ENCODE measurements at regions not wholly inside any gene's neighbourhood (a gene's known extent, or its start where the extent isn't known, plus 50 kb on each side); places are given as distances from the start of the nearest gene placed in this dataset.
"Not testable (repeated sequence)": the region's sequence is repeated elsewhere in the genome, so short reads cannot be mapped to it uniquely, and the experiment has no call there.

DNA sequence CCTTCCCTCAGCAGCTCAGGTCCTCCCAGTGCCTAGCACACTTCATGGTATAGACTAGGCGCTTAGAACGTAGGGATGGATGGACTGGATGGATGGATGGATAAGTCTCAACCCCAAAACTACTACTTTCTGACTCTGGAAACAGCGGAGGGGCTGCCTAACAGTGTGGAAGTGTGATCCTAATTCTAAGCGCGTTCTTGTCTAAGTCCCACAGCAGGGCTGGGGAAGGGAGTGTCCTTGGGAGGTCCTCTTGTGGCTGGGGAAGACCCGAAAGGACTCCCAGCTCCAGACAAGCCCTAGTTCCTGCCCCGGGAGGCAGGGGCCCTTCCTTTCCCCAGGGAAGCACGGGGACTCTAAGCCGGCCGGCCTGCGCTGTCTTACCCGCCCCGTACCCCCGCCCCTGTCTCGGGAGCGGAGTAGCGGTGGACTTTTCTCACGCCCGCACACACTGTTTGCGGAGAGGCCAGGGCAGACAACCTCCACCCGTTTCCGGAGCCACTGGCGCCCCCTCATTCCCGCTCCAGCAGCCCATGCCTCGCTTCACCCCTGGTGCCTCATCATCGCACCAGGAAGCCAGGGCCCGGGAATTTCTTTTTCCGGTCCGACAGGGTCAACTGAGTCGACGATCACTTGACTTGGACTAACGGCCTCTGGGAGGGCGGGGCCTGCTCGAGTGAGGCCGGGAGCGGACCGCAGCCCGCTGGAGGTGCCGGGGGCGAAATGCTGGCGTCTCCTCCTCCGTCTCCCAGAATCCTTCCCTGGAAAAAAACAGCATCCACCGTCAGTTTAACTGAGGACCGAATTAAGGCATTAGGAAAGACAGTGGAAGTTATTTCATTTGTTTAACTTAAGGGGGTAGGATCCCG lies 133.3 kb downstream of the TBC1D2B start:
- peak overlapping the region; percentile 71 for H3K4me3 Mint-ChIP-seq
- ChIA-PET CTCF (interaction anchor here (1.2 to 1.4 kb wide), 2 partner anchors 15 to 34 kb away, joined by 3 to 4 read pairs; no protein-coding TSS in a partner anchor), POLR2A (interaction anchor here (1.5 kb wide), 1 partner anchor 9 kb away, joined by 3 read pairs; no protein-coding TSS in a partner anchor)
- peak overlapping the region; percentile 61 for H3K27ac Mint-ChIP-seq
- H3K27me3 Mint-ChIP-seq: peaks cover 2% of the 10 kb centered on the region
- peak; percentile 66 for DNase-seq
- peaks cover 25% of the 10 kb centered on the region for H3K4me1 Mint-ChIP-seq
- H3K9me3 Mint-ChIP-seq: no peaks in the 10 kb centered on the region
- no peaks in the 10 kb centered on the region for H3K36me3 Mint-ChIP-seq (ENCODE audit: low read depth)

DNA sequence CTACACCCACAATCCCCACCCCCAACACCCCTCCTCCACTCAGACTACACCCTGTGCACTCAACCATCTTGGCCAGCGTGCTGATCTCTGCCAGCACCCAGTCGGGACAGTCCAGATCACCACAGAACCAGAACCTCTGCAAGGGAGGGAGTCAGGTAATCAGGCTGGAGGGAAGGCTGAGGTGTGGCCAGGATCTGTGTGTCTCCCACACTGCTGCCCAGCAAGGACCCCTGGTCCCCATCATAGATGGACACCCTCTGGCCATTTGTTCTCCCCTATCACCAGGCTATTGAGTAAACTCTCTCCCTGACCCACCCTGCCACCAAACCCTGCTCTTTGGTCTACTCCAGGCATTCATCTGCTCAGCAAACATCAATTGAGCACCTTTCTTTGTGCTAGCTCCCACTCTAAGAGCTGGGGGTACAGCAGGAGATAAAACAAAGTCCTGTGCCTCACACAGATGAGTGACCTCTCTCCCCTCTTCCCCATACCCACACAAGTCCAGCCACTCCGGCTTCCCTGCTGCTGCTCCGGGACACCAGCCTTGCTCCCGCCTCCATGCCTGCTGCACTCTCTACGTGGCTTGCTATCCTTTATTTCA lies 134.8 kb downstream of the TBC1D2B start:
- Mint-ChIP-seq H3K27ac (no peak overlapping the region), H3K27me3 (no peaks in the 10 kb centered on the region), H3K4me1 (peaks cover 25% of the 10 kb centered on the region), H3K36me3 (ENCODE audit: low read depth) (no peaks in the 10 kb centered on the region), H3K9me3 (no peaks in the 10 kb centered on the region), H3K4me3 (no peak overlapping the region)
- CTCF ChIA-PET: no interaction called here
- DNase-seq: no peak
- POLR2A ChIA-PET: no interaction called here

DNA sequence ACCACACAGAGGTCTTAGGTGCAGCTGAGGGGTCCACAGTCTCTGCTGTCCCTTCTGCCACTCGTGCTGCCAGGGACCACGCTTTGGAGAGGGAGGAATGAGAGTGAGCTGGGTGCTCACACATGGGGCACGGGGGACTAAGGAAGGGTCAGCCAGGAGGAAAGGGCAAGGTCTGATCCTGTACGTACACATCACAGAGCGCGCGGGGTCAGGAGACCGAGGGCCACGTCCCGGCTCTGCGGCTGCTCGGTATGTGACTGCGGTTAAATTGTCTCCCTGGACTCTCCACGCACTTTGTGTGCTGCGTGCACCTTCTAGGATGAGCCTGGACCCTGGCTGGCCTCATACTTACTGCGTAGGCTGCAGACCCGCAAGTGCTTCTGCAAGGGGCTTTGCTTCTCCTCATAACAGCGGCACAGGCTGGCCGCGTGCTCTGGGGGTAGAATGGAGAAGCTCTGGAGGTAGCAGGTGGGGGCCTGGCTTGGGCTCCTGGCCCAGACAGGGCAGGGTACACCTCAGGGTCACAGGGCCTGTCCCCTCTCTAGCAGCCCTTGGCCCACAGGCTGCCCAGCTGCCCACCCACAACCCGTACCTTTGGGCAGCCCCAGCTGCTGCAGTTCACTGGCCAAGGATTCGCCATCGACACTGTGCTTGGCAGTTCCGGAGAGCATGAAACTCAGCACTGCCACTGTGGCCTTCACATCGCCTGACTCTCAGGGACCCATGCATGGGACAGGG lies 136.3 kb downstream of the TBC1D2B start:
- H3K9me3 Mint-ChIP-seq; CTCF ChIA-PET; H3K27me3 Mint-ChIP-seq; DNase-seq; POLR2A ChIA-PET; H3K36me3 Mint-ChIP-seq (ENCODE audit: low read depth); H3K4me3 Mint-ChIP-seq; H3K27ac Mint-ChIP-seq: not testable (repeated sequence)
- H3K4me1 Mint-ChIP-seq: peaks cover 25% of the 10 kb centered on the region

DNA sequence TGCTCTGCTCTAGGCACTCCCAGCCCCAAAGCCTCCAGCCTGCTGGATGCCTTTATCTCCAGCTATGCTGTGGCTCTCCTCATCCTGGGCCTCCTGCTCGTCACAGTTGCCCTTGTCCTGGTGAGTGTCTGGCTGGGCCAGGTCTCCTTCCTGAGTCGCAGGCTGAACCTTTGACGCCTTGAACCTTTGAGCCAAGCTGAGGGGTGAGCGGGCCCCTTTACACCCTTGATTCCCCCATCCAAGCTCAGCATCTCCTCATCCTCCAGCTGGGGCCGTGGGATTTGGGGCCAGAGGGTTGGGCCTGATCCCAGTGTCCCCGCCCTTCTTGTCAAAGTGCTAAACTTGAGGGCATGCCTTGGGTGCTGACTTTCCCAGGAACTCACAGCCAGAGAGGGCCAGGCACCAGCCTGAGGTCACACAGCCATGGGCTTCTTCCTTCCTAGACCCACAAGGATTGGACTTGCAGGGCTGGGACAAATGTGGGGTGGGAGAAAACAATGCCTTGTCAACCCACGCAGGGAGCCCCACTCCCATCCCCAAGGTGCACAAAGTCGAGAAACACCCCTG lies 137.0 kb downstream of the TBC1D2B start:
- Mint-ChIP-seq H3K9me3 (no peaks in the 10 kb centered on the region), H3K27me3 (no peaks in the 10 kb centered on the region), H3K4me3 (no peak overlapping the region), H3K36me3 (ENCODE audit: low read depth) (no peaks in the 10 kb centered on the region), H3K27ac (no peak overlapping the region), H3K4me1 (peaks cover 25% of the 10 kb centered on the region)
- no peak for DNase-seq
- ChIA-PET POLR2A (no interaction called here), CTCF (interaction anchor here (1.7 kb wide), 1 partner anchor 36 kb away, joined by 5 read pairs; no protein-coding TSS in a partner anchor)

DNA sequence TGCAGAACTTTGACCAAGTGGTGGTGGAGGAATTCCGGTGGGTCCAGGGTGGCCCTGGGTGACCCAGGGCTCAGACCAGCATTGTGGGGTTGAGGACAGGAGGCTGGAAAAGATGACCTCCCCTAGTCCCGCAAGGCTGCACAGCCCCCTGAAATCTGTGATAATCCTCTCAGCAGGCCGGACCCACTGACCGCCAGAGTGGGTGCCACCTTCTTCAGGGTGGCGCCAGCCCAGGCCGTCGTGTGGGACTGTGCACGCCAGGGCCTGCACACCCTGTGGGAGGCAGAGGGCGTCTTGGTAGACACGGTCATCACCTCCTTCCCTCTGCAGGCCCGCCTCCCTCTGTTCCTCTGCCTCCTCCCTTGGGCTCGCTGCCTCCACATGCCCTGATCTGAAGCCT lies 137.7 kb downstream of the TBC1D2B start:
- no peaks in the 10 kb centered on the region for H3K36me3 Mint-ChIP-seq (ENCODE audit: low read depth)
- peaks cover 21% of the 10 kb centered on the region for H3K4me1 Mint-ChIP-seq
- H3K4me3 Mint-ChIP-seq: no peak overlapping the region
- CTCF ChIA-PET: interaction anchor here (1.7 kb wide), 1 partner anchor 35 kb away, joined by 5 read pairs; no protein-coding TSS in a partner anchor
- H3K27ac Mint-ChIP-seq: no peak overlapping the region
- H3K9me3 Mint-ChIP-seq: no peaks in the 10 kb centered on the region
- no peak for DNase-seq
- no peaks in the 10 kb centered on the region for H3K27me3 Mint-ChIP-seq
- POLR2A ChIA-PET: no interaction called here

DNA sequence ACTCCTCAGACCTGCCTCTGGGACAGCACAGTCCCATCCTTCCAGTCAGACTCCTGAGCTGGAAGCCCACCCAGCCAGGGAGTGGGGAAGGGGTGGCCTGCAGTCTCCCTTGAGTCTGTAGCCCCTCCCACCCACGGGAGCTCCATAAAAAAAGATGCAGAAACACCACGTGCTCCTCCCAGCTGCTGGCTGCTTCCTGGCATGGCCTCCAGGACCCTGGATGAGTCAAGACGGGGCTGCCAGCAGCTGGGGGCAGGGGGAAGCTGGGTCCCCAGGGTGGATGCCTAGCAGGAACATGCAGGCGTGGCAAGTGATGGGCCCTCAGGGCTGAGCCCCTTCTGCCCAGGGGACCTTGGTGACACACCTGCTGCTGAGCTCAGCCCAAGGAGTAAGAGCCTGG lies 138.5 kb downstream of the TBC1D2B start:
- H3K36me3 Mint-ChIP-seq (ENCODE audit: low read depth); H3K9me3 Mint-ChIP-seq; H3K27ac Mint-ChIP-seq; DNase-seq; H3K27me3 Mint-ChIP-seq; POLR2A ChIA-PET; H3K4me3 Mint-ChIP-seq: not testable (repeated sequence)
- CTCF ChIA-PET: interaction anchor here (1.7 kb wide), 1 partner anchor 34 kb away, joined by 5 read pairs; no protein-coding TSS in a partner anchor
- peaks cover 13% of the 10 kb centered on the region for H3K4me1 Mint-ChIP-seq

DNA sequence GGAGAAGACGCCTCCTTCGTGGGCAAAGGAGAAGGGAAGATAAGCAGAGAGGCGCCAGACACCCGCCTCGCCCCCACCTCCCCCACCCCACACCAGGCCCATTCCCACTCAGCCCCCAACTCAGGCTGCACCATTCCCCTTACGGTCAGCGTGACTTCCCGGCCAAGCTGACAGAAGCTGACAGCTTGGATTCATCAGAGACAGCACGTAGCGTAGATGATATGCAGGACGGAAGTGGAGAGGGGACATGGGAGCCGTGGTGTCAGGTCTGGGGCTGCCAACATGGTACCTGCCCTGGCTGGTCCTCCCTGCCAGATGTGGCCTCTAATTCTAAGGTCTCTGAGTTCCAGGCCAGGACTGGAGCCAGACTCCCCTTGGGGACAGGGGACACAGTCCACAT lies 139.0 kb downstream of the TBC1D2B start:
- not testable (repeated sequence) for H3K36me3 Mint-ChIP-seq (ENCODE audit: low read depth); H3K9me3 Mint-ChIP-seq; H3K27me3 Mint-ChIP-seq; DNase-seq; H3K4me1 Mint-ChIP-seq; H3K27ac Mint-ChIP-seq; H3K4me3 Mint-ChIP-seq
- ChIA-PET POLR2A (interaction anchor here (1.1 kb wide), 1 partner anchor 257 kb away, joined by 4 read pairs; no protein-coding TSS in a partner anchor), CTCF (interaction anchor here (1.7 kb wide), 1 partner anchor 30 kb away, joined by 4 read pairs; no protein-coding TSS in a partner anchor)

DNA sequence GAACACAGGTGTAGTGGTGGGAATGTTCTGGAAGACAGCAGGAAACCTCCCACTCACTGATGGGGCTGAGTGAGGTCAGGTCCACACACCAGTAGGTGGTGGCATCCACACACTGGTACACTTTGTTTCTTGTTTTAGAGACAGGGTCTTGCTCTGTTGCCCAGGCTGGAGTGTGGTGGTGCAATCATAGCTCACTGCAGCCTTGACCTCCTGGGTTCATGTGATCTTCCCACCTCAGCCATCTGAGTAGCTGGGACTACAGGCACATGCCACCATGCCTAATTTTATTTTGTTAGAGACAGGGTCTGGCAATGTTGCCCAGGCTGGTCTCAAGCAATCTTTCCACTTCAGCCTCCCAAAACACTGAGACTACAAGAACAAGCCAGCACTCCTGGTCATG lies 140.9 kb downstream of the TBC1D2B start:
- H3K27ac Mint-ChIP-seq; DNase-seq; POLR2A ChIA-PET; H3K9me3 Mint-ChIP-seq; H3K27me3 Mint-ChIP-seq; H3K36me3 Mint-ChIP-seq (ENCODE audit: low read depth); H3K4me1 Mint-ChIP-seq; H3K4me3 Mint-ChIP-seq: not testable (repeated sequence)
- CTCF ChIA-PET: interaction anchor here (1.3 kb wide), 1 partner anchor 26 kb away, joined by 3 read pairs; no protein-coding TSS in a partner anchor

DNA sequence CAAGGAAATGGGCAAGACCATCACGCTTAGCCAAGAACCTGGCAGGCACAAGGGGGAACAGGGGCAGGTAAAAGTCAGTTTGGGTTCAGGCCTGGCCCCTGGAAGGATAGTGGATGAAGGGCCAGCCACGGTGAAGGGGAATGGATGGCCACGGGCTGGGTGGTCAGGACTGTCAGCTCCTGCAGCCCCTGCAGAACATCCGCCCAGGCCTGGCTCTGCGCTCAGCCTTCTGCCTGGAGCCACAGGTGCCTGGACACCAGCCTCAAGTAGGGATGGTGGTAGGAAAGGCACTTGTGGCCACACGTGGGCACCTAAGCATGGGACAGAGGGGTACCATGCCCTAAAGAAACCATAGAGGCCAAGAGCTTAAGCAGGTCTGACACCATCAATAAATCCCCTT lies 143.0 kb downstream of the TBC1D2B start:
- H3K4me1 Mint-ChIP-seq; H3K36me3 Mint-ChIP-seq (ENCODE audit: low read depth); H3K27me3 Mint-ChIP-seq; H3K27ac Mint-ChIP-seq; CTCF ChIA-PET; H3K9me3 Mint-ChIP-seq; DNase-seq; H3K4me3 Mint-ChIP-seq; POLR2A ChIA-PET: not testable (repeated sequence)

DNA sequence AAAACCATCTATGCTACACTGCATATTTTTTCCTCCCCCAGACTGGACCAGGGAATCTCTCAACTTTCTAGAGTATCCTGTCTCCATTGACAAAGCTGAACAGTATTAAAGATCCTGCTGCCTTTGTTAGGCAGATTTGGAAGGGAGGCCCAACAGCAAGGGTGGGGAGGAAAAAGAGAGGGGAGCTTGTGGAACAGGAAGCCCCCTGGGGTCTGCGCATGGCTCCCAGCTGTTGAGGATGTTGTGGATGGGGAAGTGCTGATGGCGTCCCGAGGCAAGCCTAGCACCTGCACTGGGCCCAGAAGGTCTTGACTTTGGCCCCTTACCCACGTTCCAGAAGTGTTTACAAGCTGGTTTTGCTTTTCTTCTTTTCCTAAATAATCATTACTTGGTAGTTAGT lies 146.6 kb downstream of the TBC1D2B start:
- DNase-seq; H3K27me3 Mint-ChIP-seq; H3K9me3 Mint-ChIP-seq; POLR2A ChIA-PET; H3K27ac Mint-ChIP-seq; H3K36me3 Mint-ChIP-seq (ENCODE audit: low read depth); H3K4me3 Mint-ChIP-seq; H3K4me1 Mint-ChIP-seq: not testable (repeated sequence)
- CTCF ChIA-PET: interaction anchor here (0.7 to 1.5 kb wide), 3 partner anchors 21 to 305 kb away, joined by 3 read pairs; no protein-coding TSS in a partner anchor

DNA sequence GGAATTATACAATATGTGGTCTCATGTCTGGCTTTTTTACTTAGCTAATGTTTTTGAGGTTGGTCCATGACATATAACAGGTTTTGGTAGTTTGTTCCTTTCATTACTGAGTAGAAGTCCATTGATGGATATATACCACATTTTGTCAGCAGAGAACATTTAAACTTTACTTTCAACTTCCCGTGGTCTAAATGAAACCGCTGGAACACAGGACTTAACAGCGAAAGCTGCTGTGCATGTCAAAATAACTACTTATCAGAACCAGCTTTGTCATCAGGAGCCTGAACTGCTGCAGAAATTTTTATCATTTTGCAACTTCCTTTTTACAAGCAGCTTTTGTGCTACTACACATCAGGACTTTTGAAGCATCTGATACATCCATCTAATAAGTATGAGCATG lies 147.0 kb downstream of the TBC1D2B start:
- DNase-seq; H3K9me3 Mint-ChIP-seq; POLR2A ChIA-PET; H3K4me1 Mint-ChIP-seq; H3K4me3 Mint-ChIP-seq; H3K27me3 Mint-ChIP-seq; H3K36me3 Mint-ChIP-seq (ENCODE audit: low read depth); H3K27ac Mint-ChIP-seq: not testable (repeated sequence)
- CTCF ChIA-PET: interaction anchor here (1.5 kb wide), 1 partner anchor 20 kb away, joined by 3 read pairs; no protein-coding TSS in a partner anchor

DNA sequence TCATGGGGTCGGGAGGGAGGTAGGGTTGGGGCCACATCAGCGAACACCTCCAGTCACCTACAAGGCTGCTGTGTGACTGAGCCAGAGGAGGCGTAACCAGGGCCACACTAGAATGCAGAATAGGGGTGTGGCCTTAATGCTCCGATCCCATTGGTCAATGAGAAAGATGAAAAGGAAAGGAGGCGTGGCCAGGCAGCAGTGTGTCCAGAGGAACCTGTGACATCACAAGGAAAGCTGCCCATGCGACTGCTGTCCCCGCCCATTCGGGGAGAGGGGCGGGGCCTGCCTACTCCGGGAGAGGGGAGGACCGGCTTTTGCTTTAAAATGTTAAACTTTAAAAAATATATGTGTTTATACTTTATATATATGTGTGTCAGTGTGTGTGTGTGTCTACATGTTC lies 150.7 kb downstream of the TBC1D2B start:
- CTCF ChIA-PET; H3K4me1 Mint-ChIP-seq; DNase-seq; H3K27ac Mint-ChIP-seq; POLR2A ChIA-PET; H3K9me3 Mint-ChIP-seq; H3K36me3 Mint-ChIP-seq (ENCODE audit: low read depth); H3K27me3 Mint-ChIP-seq; H3K4me3 Mint-ChIP-seq: not testable (repeated sequence)

DNA sequence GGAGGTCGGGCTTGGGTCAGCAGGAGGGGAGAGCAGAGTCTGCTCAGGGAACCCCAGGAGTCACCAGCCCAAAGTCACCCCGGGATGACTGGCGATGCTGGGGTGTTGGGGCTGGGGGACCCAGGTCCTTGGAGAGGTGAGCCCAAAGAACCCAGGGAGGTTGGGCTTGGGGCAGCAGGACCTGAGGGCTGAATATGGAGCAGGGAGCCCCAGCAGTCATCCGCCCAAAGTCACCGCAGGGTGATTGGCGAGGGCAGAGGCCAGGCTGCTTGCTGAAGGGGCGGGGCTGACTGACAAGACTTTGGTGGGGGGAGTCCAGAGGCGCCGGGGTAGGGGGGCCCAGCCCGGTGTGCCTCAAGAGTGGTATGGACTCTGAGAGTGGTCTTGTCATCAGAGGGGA lies 151.2 kb downstream of the TBC1D2B start:
- H3K4me3 Mint-ChIP-seq; H3K27ac Mint-ChIP-seq; H3K9me3 Mint-ChIP-seq; POLR2A ChIA-PET; H3K4me1 Mint-ChIP-seq; DNase-seq; H3K27me3 Mint-ChIP-seq; CTCF ChIA-PET; H3K36me3 Mint-ChIP-seq (ENCODE audit: low read depth): not testable (repeated sequence)
